Smooth muscle cell (in vitro differentiated cells): ENCODE measurements at regions not wholly inside any gene's neighbourhood (a gene's known extent, or its start where the extent isn't known, plus 50 kb on each side); places are given as distances from the start of the nearest gene placed in this dataset.

Source experiments
- DNase-seq: peaks from one replicate; lab custom pipeline; 2025; ENCODE audit not compliant: unreplicated experiment; lab: John Stamatoyannopoulos, UW
- H2AFZ ChIP-seq: fragments of 200-600 bp; sonication (generic); 2 replicates; pipeline ENCODE4 v1.6.0; 2016; ENCODE audit warnings: antibody characterized with exemption, low read depth, mild to moderate bottlenecking
- H3F3A ChIP-seq: fragments of 200-600 bp; sonication (generic); 2 replicates; pipeline ENCODE4 v1.6.0; 2017; ENCODE audit warnings: antibody characterized with exemption, low read depth
- H3K27ac ChIP-seq: fragments of 200-600 bp; sonication (generic); 2 replicates; pipeline ENCODE4 v1.5.1; 2016; ENCODE audit warnings: low read depth, mild to moderate bottlenecking
- H3K27me3 ChIP-seq: fragments of 200-600 bp; sonication (generic); 2 replicates; pipeline ENCODE4 v1.6.1; 2016; ENCODE audit warnings: low read depth, mild to moderate bottlenecking
- H3K36me3 ChIP-seq: fragments of 200-600 bp; sonication (generic); 2 replicates; pipeline ENCODE4 v1.5.1; 2016; ENCODE audit warnings: low read depth
- H3K4me1 ChIP-seq: fragments of 200-600 bp; sonication (generic); 2 replicates; pipeline ENCODE4 v1.5.1; 2016; ENCODE audit warnings: low read depth
- H3K4me2 ChIP-seq: fragments of 200-600 bp; sonication (generic); 2 replicates; pipeline ENCODE4 v1.6.0; 2016; ENCODE audit warnings: mild to moderate bottlenecking
- H3K4me3 ChIP-seq: fragments of 200-600 bp; sonication (generic); 2 replicates; pipeline ENCODE4 v1.5.1; 2016; ENCODE audit warnings: mild to moderate bottlenecking
- H3K79me2 ChIP-seq: fragments of 200-600 bp; sonication (generic); 2 replicates; pipeline ENCODE4 v1.6.0; 2016; ENCODE audit warnings: low read depth, mild to moderate bottlenecking
- H3K9ac ChIP-seq: fragments of 200-600 bp; sonication (generic); 2 replicates; pipeline ENCODE4 v1.6.0; 2016; ENCODE audit warnings: low read depth
- H3K9me3 ChIP-seq: fragments of 200-600 bp; sonication (generic); replicated peaks from 2 replicates; pipeline ENCODE4 v1.5.1; 2016; ENCODE audit warnings: low read depth
- H4K20me1 ChIP-seq: fragments of 200-600 bp; sonication (generic); 2 replicates; pipeline ENCODE4 v1.6.0; 2016; ENCODE audit warnings: low read depth
- WGBS: methylation state at CpG from one replicate; pipeline ENCODE4 v1.1.7; 2016; ENCODE audit warnings: low lambda C conversion rate; 5-methylcytosine and 5-hydroxymethylcytosine counted together
- TF ChIP-seq, protein P1 (sequence below): fragments of 200-600 bp; sonication (generic); IDR thresholded peaks from 2 replicates; pipeline ENCODE4 v1.5.1; 2017; ENCODE audit warnings: borderline replicate concordance, mild to moderate bottlenecking, antibody characterized with exemption; ENCODE audit not compliant: insufficient read depth, poor library complexity, severe bottlenecking

DNA sequence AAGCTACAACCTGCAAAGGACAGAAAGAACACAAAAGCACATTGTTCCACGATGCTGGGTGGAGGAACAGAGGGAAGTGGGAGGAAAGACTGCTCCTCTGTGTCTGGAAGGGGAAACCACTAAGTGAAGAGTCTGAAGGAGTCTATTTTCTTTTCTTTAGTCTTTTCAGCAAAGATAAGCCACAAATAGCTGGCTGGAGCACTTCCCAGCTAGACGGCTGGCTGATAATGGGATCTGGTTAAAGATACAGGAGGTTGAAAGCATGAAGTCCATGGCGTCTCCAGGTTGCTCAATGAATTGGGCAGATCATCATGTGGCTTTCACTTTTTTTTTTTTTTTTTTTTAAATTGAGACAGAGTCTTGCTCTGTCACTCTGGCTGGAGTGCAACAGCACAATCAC, 154.0 kb upstream of the KCNG1 start:
- Histone ChIP-seq H3K79me2 (no peaks in the 10 kb centered on the region), H3K9me3 (no peaks in the 10 kb centered on the region), H4K20me1 (no peaks in the 10 kb centered on the region), H3F3A (no peaks in the 10 kb centered on the region), H2AFZ (no peak overlapping the region), H3K36me3 (no peaks in the 10 kb centered on the region), H3K9ac (no peak overlapping the region), H3K27me3 (no peaks in the 10 kb centered on the region), H3K27ac (no peak overlapping the region), H3K4me1 (no peaks in the 10 kb centered on the region), H3K4me2 (peak overlapping the region; percentile 24), H3K4me3 (no peak overlapping the region)
- TF ChIP-seq, protein P1, sequence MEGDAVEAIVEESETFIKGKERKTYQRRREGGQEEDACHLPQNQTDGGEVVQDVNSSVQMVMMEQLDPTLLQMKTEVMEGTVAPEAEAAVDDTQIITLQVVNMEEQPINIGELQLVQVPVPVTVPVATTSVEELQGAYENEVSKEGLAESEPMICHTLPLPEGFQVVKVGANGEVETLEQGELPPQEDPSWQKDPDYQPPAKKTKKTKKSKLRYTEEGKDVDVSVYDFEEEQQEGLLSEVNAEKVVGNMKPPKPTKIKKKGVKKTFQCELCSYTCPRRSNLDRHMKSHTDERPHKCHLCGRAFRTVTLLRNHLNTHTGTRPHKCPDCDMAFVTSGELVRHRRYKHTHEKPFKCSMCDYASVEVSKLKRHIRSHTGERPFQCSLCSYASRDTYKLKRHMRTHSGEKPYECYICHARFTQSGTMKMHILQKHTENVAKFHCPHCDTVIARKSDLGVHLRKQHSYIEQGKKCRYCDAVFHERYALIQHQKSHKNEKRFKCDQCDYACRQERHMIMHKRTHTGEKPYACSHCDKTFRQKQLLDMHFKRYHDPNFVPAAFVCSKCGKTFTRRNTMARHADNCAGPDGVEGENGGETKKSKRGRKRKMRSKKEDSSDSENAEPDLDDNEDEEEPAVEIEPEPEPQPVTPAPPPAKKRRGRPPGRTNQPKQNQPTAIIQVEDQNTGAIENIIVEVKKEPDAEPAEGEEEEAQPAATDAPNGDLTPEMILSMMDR: no peak
- DNase-seq: no peak
- 2% methylated on average over 3 of the region's 3 CpGs for WGBS

DNA sequence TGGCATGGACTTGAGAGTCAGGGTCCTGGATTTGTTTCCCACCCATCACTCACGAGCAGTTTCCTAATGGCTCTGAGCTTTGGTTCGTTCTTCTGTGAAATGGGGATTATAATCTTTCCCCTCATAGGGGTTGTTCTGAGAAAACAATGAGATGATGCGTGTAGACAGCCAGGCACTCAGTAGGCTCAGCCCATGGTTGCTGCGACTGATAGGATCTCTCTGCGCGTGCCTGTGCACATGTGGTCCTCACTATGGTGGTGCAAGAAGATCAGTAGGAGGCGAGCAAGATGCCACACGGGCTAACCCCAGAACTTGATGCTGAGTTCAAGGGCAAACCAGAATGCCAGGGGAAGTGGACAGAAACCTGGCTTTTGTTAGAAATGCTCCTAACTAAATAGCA, 153.5 kb upstream of the KCNG1 start:
- Histone ChIP-seq H3K9me3 (no peaks in the 10 kb centered on the region), H3K27me3 (no peaks in the 10 kb centered on the region), H3K9ac (no peak overlapping the region), H3K79me2 (no peaks in the 10 kb centered on the region), H4K20me1 (no peaks in the 10 kb centered on the region), H3F3A (no peaks in the 10 kb centered on the region), H3K4me3 (no peak overlapping the region), H3K36me3 (no peaks in the 10 kb centered on the region), H3K4me1 (no peaks in the 10 kb centered on the region), H3K27ac (no peak overlapping the region), H3K4me2 (peak overlapping the region; percentile 24), H2AFZ (no peak overlapping the region)
- DNase-seq: no peak
- 76% methylated on average over 8 of the region's 8 CpGs for WGBS
- TF ChIP-seq, protein P1: no peak

DNA sequence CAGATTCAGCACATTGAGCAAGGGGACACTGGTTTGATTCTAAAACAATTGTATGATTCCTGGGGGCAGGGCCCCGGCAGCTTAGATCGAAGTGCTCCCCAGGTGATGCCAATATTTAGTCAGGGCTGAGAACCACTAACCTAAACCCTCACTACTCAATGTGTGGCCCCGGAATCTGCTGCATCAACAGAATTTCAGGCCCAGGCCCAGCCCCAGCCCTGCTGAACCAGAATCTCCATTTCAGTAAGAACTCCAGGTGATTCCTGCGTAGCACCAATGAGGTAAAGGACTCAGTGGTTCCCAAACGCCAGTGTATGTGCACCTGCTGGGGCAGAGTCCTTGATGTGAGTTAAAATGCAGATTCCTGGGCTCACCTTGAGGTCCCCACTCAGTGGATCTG, 152.8 kb upstream of the KCNG1 start:
- H3K4me3 ChIP-seq: no peak overlapping the region
- H3K27me3 ChIP-seq: no peaks in the 10 kb centered on the region
- H3K27ac ChIP-seq: no peak overlapping the region
- no peaks in the 10 kb centered on the region for H3K4me1 ChIP-seq
- H3F3A ChIP-seq: no peaks in the 10 kb centered on the region
- 98% methylated on average over 5 of the region's 5 CpGs for WGBS
- no peaks in the 10 kb centered on the region for H3K36me3 ChIP-seq
- DNase-seq: no peak
- H3K9ac ChIP-seq: no peak overlapping the region
- no peaks in the 10 kb centered on the region for H3K79me2 ChIP-seq
- no peak overlapping the region for H2AFZ ChIP-seq
- TF ChIP-seq, protein P1: no peak
- no peaks in the 10 kb centered on the region for H3K9me3 ChIP-seq
- H3K4me2 ChIP-seq: no peak overlapping the region
- no peaks in the 10 kb centered on the region for H4K20me1 ChIP-seq

DNA sequence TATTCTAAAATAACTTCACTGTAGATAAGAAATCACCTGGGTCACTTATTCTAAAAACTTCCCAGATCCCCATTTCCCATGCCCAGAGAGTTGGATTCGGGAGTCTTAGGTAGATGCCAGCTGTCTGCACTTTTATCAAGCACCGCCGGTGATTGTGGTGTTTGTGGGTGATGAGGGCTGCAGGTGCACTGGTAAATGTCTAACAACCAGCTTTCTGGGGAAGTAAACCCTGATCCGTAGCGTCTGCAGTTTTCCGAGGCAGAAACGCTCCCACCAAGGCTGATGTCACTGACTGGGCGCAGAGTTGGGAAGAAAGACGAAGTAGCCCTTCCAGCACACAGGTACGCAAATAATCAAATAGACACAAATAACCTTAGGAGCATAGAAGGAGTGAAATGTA, 152.2 kb upstream of the KCNG1 start:
- TF ChIP-seq, protein P1: no peak

More for the DNA sequence above, 152.2 kb upstream of the KCNG1 start:
- no peaks in the 10 kb centered on the region for H3K27me3 ChIP-seq
- H3K4me2 ChIP-seq: no peak overlapping the region
- H2AFZ ChIP-seq: no peak overlapping the region
- H4K20me1 ChIP-seq: no peaks in the 10 kb centered on the region
- no peaks in the 10 kb centered on the region for H3F3A ChIP-seq
- H3K9me3 ChIP-seq: no peaks in the 10 kb centered on the region
- H3K79me2 ChIP-seq: no peaks in the 10 kb centered on the region
- 95% methylated on average over 10 of the region's 10 CpGs for WGBS
- H3K36me3 ChIP-seq: no peaks in the 10 kb centered on the region
- no peak overlapping the region for H3K27ac ChIP-seq
- no peak for DNase-seq
- no peak overlapping the region for H3K9ac ChIP-seq
- no peak overlapping the region for H3K4me3 ChIP-seq
- H3K4me1 ChIP-seq: no peaks in the 10 kb centered on the region
